HepG2 (cell line): ENCODE measurements at regions not wholly inside any gene's neighbourhood (a gene's known extent, or its start where the extent isn't known, plus 50 kb on each side); places are given as distances from the start of the nearest gene placed in this dataset.

Experiments
- ATAC-seq: fragments of 200-7000 bp; cut with Tn5 transposase; 3 replicates; pipeline ENCODE4 v1.9.1; 2020; ENCODE audit warnings: mild to moderate bottlenecking, moderate library complexity
- BruUV-seq: library from RNA; stranded (reverse); fragments of 400-500 nt; replicated peaks from 2 replicates; lab custom pipeline; 2021; lab: Mats Ljungman, UMichigan
- CTCF ChIA-PET: fragments of 300-600 bp; formaldehyde crosslinking; extraction: SDS; loops from one replicate; lab custom pipeline; 2021; ENCODE audit warnings: low total read pairs, inconsistent platforms, low intra/inter-chr PET ratio; lab: Yijun Ruan, JAX
- POLR2A ChIA-PET: fragments of 350-600 bp; sonication (Branson Sonifier 250); formaldehyde crosslinking; loops from one replicate; lab custom pipeline; 2020; ENCODE audit warnings: antibody characterized with exemption, inconsistent platforms; lab: Yijun Ruan, JAX
- DNase-seq: peaks from one replicate; pipeline ENCODE4 v3.0.0-alpha.2; 2015; ENCODE audit warnings: low spot score
- FAIRE-seq: peaks from 3 replicates; lab custom pipeline; 2011; peaks lifted over from hg19 to GRCh38; lab: Jason Lieb, UNC
- H2AFZ ChIP-seq: one replicate; pipeline ENCODE4 v1.6.1; 2011; ENCODE audit warnings: low read length, inconsistent platforms
- H3K27ac ChIP-seq: fragments of 300-600 bp; 3 replicates; pipeline ENCODE4 v1.8.0; 2011; ENCODE audit warnings: mixed run types, mild to moderate bottlenecking, mixed read lengths, low read length, inconsistent platforms; ENCODE audit not compliant: insufficient read depth; ENCODE audit errors: extremely low read length
- H3K27me3 ChIP-seq, 2 experiments: fragments of 200-600 bp in 1 of 2; 2 replicates in 1 of 2; 3 replicates in 1 of 2; pipeline versions ENCODE4 v1.6.0 to v1.8.0; 2011; ENCODE audit warnings: low read length in 2 of 2, mild to moderate bottlenecking in 2 of 2, moderate library complexity in 2 of 2, inconsistent platforms in 1 of 2; ENCODE audit not compliant: insufficient read depth in 2 of 2, control insufficient read depth in 1 of 2
- H3K36me3 ChIP-seq, 2 experiments: fragments of 200-600 bp in 1 of 2; replicated peaks in 1 of 2; 2 replicates in 1 of 2; 3 replicates in 1 of 2; pipeline versions ENCODE4 v1.5.1 to v1.8.0; 2011; ENCODE audit warnings: low read length in 2 of 2, inconsistent platforms in 1 of 2; ENCODE audit not compliant: insufficient read depth in 2 of 2, control insufficient read depth in 1 of 2
- H3K4me1 ChIP-seq: 2 replicates; pipeline ENCODE4 v1.5.1; 2012; ENCODE audit warnings: low read length, inconsistent platforms; ENCODE audit not compliant: insufficient read depth
- H3K4me2 ChIP-seq: 2 replicates; pipeline ENCODE4 v1.6.0; 2011; ENCODE audit warnings: low read depth, low read length, inconsistent platforms
- H3K4me3 ChIP-seq, 3 experiments: fragments of 200-600 bp in 1 of 3; sonication (generic), shearing (Covaris generic) in 1 of 3; replicated peaks in 1 of 3; 2 replicates each; pipeline ENCODE4 v1.5.1; 2011 to 2016; ENCODE audit warnings: low read length in 3 of 3, inconsistent platforms in 2 of 3, low read depth in 2 of 3, mild to moderate bottlenecking in 2 of 3, control low read depth in 1 of 3, mixed read lengths in 1 of 3; ENCODE audit not compliant: insufficient read depth in 1 of 3
- H3K79me2 ChIP-seq: one replicate; pipeline ENCODE4 v1.6.1; 2011; ENCODE audit warnings: low read length, inconsistent platforms; ENCODE audit not compliant: insufficient read depth
- H3K9ac ChIP-seq: 2 replicates; pipeline ENCODE4 v1.6.0; 2011; ENCODE audit warnings: mild to moderate bottlenecking, low read depth, low read length, inconsistent platforms; ENCODE audit not compliant: insufficient read depth
- H3K9me3 ChIP-seq: 2 replicates; pipeline ENCODE4 v1.5.1; 2012; ENCODE audit warnings: mild to moderate bottlenecking, low read length
- H4K20me1 ChIP-seq: 2 replicates; pipeline ENCODE4 v1.6.0; 2011; ENCODE audit warnings: inconsistent platforms, mild to moderate bottlenecking, low read length, moderate library complexity; ENCODE audit not compliant: insufficient read depth
- BCL6 ChIP-seq: IDR thresholded peaks from 2 replicates; pipeline ENCODE4 v1.6.1; 2016; ENCODE audit warnings: missing genetic modification reagents, missing compliant biosample characterization
- CENPX ChIP-seq: sonication (generic); formaldehyde crosslinking; IDR thresholded peaks from 2 replicates; pipeline ENCODE4 v1.9.0; 2021; ENCODE audit warnings: mild to moderate bottlenecking, missing genetic modification reagents, moderate library complexity
- FIP1L1 ChIP-seq: fragments of 200-400 bp; formaldehyde crosslinking; IDR thresholded peaks from 2 replicates; pipeline ENCODE4 v1.6.1; 2018; ENCODE audit warnings: low read depth, mild to moderate bottlenecking, low read length, moderate library complexity, borderline replicate concordance; ENCODE audit not compliant: insufficient read depth
- FOXC1 ChIP-seq: sonication (generic); formaldehyde crosslinking; IDR thresholded peaks from 2 replicates; pipeline ENCODE4 v1.8.0; 2022; ENCODE audit warnings: mild to moderate bottlenecking, missing genetic modification reagents, borderline replicate concordance
- FOXP1 ChIP-seq, 2 experiments: fragments of 450-650 bp in 1 of 2; IDR thresholded peaks; 2 replicates each; pipeline ENCODE4 v1.6.1; 2017 to 2018; ENCODE audit warnings: antibody characterized with exemption in 1 of 2
- PAX8 ChIP-seq: sonication (generic); formaldehyde crosslinking; IDR thresholded peaks from 2 replicates; pipeline ENCODE4 v1.8.0; 2022; ENCODE audit warnings: mild to moderate bottlenecking, missing genetic modification reagents, borderline replicate concordance
- ZFP37 ChIP-seq: sonication (generic); formaldehyde crosslinking; IDR thresholded peaks from 2 replicates; pipeline ENCODE4 v1.4.0; 2020; ENCODE audit warnings: missing genetic modification reagents, borderline replicate concordance
- ZGPAT ChIP-seq: IDR thresholded peaks from 2 replicates; pipeline ENCODE4 v1.6.1; 2016; ENCODE audit warnings: mild to moderate bottlenecking
- ZNF331 ChIP-seq: sonication (generic); formaldehyde crosslinking; IDR thresholded peaks from 2 replicates; pipeline ENCODE4 v1.4.0; 2020; ENCODE audit warnings: missing genetic modification reagents
- ZNF570 ChIP-seq: sonication (generic); formaldehyde crosslinking; IDR thresholded peaks from 2 replicates; pipeline ENCODE4 v1.4.0; 2020; ENCODE audit warnings: mild to moderate bottlenecking, missing genetic modification reagents, borderline replicate concordance
- ZNF776 ChIP-seq: sonication (generic); formaldehyde crosslinking; IDR thresholded peaks from 2 replicates; pipeline ENCODE4 v1.4.0; 2020; ENCODE audit warnings: mild to moderate bottlenecking, missing genetic modification reagents
- WGBS: methylation state at CpG from one replicate; pipeline ENCODE4 v1.1.6; 2017; ENCODE audit warnings: low lambda C conversion rate; 5-methylcytosine and 5-hydroxymethylcytosine counted together
- in situ Hi-C: cut with HindIII; loops from 2 replicates; pipeline ENCODE4 v1.10.0; 2017; ENCODE audit warnings: low pct_unique_long_range_greater_than_20kb; ENCODE audit not compliant: extremely low pct_ligation_motif_present
- intact Hi-C: fragments of 100-400 bp; cut with micrococcal nuclease; formaldehyde crosslinking; loops from one replicate; pipeline ENCODE4 v1.10.0; 2022; ENCODE audit not compliant: unreplicated experiment
- TF ChIP-seq, protein P1 (sequence below), 2 experiments: sonication (generic) in 1 of 2; formaldehyde crosslinking in 1 of 2; IDR thresholded peaks; 2 replicates each; pipeline versions ENCODE4 v1.4.0 to v1.6.1; 2018 to 2020; ENCODE audit warnings: missing genetic modification reagents in 2 of 2, borderline replicate concordance in 1 of 2, low read depth in 1 of 2, mild to moderate bottlenecking in 1 of 2, missing biosample characterization in 1 of 2
- TF ChIP-seq, protein P2 (sequence below): sonication (generic); formaldehyde crosslinking; IDR thresholded peaks from 2 replicates; pipeline ENCODE4 v1.4.0; 2020; ENCODE audit warnings: missing genetic modification reagents, mild to moderate bottlenecking, borderline replicate concordance

DNA sequence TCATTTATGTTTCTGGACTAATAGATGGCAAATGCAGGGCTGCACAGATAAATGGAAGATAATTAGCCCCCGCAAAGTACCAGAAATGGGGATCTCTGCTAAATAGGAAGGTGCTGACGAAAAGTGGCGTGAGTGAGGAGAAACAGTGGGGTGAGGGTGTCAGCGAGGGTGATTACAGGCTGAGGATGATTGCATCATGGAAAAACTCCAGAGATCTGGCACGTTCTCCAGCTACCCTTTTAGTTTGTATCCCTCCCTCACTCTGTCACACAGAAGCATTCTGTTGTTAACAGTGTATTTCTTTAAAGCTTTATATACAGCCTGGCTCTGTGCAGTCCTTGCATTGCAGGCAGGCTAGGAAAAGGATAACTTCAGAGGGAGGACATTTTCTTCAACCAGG, 309.6 kb upstream of the DDX53 start:
- ChIA-PET POLR2A (no interaction called here), CTCF (no interaction called here)
- BruUV-seq = no TSS peak
- H3K27ac ChIP-seq = no peak overlapping the region
- H3K4me2 ChIP-seq = no peak overlapping the region
- TF ChIP-seq, protein P1, sequence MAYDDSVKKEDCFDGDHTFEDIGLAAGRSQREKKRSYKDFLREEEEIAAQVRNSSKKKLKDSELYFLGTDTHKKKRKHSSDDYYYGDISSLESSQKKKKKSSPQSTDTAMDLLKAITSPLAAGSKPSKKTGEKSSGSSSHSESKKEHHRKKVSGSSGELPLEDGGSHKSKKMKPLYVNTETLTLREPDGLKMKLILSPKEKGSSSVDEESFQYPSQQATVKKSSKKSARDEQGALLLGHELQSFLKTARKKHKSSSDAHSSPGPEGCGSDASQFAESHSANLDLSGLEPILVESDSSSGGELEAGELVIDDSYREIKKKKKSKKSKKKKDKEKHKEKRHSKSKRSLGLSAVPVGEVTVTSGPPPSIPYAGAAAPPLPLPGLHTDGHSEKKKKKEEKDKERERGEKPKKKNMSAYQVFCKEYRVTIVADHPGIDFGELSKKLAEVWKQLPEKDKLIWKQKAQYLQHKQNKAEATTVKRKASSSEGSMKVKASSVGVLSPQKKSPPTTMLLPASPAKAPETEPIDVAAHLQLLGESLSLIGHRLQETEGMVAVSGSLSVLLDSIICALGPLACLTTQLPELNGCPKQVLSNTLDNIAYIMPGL (CRISPR knock-in tag; IDR thresholded peaks at IDR 0.05; ENCODE audit: borderline replicate concordance in 1 of 2, low read depth in 1 of 2) = no peak
- TF ChIP-seq FOXC1 = no peak
- TF ChIP-seq ZFP37 = no peak
- TF ChIP-seq ZNF331 = no peak
- TF ChIP-seq ZNF570 (CRISPR knock-in tag) = no peak
- no peak overlapping the region for H2AFZ ChIP-seq
- no peaks in the 10 kb centered on the region for H3K79me2 ChIP-seq
- ATAC-seq (no peak), FAIRE-seq (no peak), DNase-seq (no peak)
- in situ Hi-C loops = no loop called here
- H3K4me1 ChIP-seq = no peaks in the 10 kb centered on the region
- H4K20me1 ChIP-seq = no peaks in the 10 kb centered on the region
- no peaks in the 10 kb centered on the region for H3K9me3 ChIP-seq
- intact Hi-C loops = no loop called here
- H3K36me3 ChIP-seq = no peaks in the 10 kb centered on the region
- 0% methylated on average over 5 of the region's 5 CpGs for WGBS
- H3K4me3 ChIP-seq = no peak overlapping the region
- no peaks in the 10 kb centered on the region for H3K27me3 ChIP-seq
- no peak overlapping the region for H3K9ac ChIP-seq

DNA sequence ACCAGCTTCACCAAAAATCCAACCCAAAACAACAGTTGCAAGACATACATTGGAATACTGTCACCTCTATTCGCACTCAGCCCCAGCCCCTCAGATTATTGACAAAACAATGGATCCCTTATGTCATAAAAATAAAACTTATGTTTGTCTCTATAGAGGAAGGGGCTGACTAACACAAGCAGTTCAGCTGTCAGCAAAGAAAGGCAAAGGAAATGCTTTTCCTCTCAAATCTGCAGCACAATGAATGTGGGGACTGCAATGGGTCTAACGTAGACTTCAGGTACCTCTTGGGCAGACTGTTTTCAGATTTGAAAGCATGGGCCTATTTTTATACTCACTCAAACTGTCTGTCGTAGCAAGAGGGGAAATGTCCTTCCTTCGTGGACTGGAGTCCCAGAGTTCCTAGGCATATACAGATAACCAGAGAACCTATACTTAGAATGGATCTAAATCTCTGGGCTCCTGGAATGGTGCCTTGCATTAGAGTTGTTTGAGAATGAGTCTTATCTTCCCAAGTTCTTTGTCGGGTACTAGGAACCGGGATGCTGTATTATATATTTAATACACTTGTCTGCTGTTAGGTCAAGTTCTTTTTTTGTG, 307.7 kb upstream of the DDX53 start:
- ATAC-seq = no peak
- H3K36me3 ChIP-seq = no peaks in the 10 kb centered on the region
- TF ChIP-seq, protein P2, sequence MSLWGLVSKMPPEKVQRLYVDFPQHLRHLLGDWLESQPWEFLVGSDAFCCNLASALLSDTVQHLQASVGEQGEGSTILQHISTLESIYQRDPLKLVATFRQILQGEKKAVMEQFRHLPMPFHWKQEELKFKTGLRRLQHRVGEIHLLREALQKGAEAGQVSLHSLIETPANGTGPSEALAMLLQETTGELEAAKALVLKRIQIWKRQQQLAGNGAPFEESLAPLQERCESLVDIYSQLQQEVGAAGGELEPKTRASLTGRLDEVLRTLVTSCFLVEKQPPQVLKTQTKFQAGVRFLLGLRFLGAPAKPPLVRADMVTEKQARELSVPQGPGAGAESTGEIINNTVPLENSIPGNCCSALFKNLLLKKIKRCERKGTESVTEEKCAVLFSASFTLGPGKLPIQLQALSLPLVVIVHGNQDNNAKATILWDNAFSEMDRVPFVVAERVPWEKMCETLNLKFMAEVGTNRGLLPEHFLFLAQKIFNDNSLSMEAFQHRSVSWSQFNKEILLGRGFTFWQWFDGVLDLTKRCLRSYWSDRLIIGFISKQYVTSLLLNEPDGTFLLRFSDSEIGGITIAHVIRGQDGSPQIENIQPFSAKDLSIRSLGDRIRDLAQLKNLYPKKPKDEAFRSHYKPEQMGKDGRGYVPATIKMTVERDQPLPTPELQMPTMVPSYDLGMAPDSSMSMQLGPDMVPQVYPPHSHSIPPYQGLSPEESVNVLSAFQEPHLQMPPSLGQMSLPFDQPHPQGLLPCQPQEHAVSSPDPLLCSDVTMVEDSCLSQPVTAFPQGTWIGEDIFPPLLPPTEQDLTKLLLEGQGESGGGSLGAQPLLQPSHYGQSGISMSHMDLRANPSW (CRISPR knock-in tag) = no peak
- no peak for TF ChIP-seq ZGPAT (CRISPR knock-in tag)
- TF ChIP-seq BCL6 (CRISPR knock-in tag) = no peak
- TF ChIP-seq CENPX = no peak
- no peak for TF ChIP-seq ZNF776 (CRISPR knock-in tag)
- no peak for TF ChIP-seq FOXP1 (IDR thresholded peaks at IDR 0.05)
- TF ChIP-seq FOXP1 (CRISPR knock-in tag; IDR thresholded peaks at IDR 0.05) = no peak
- no peak for TF ChIP-seq PAX8 (CRISPR knock-in tag)
- TF ChIP-seq FIP1L1 = no peak

More for the DNA sequence above, 307.7 kb upstream of the DDX53 start:
- H3K4me1 ChIP-seq = no peaks in the 10 kb centered on the region
- H3K27ac ChIP-seq = no peak overlapping the region
- BruUV-seq = no TSS peak
- intact Hi-C loops (no loop called here), in situ Hi-C loops (no loop called here)
- H3K9me3 ChIP-seq = no peaks in the 10 kb centered on the region
- H3K4me3 ChIP-seq = no peak overlapping the region
- 20% methylated on average over 4 of the region's 6 CpGs for WGBS
- no peak overlapping the region for H3K9ac ChIP-seq
- ChIA-PET POLR2A (no interaction called here), CTCF (no interaction called here)
- no peak overlapping the region for H3K4me2 ChIP-seq
- H3K27me3 ChIP-seq = no peaks in the 10 kb centered on the region
- FAIRE-seq = no peak
- H4K20me1 ChIP-seq = no peaks in the 10 kb centered on the region
- H3K79me2 ChIP-seq = no peaks in the 10 kb centered on the region
- H2AFZ ChIP-seq = no peak overlapping the region
- DNase-seq = no peak
